Neural cell (in vitro differentiated cells): ENCODE measurements at regions not wholly inside any gene's neighbourhood (a gene's known extent, or its start where the extent isn't known, plus 50 kb on each side); places are given as distances from the start of the nearest gene placed in this dataset.

Experiments used
- H2AFZ ChIP-seq: fragments of 200-600, 300-800 bp; sonication (generic), shearing (Covaris generic); 2 replicates; pipeline ENCODE4 v1.6.0; 2014; ENCODE audit warnings: low read depth, mild to moderate bottlenecking, antibody characterized with exemption, low read length, moderate library complexity
- H3F3A ChIP-seq: fragments of 200-600 bp; shearing (Covaris generic); 2 replicates; pipeline ENCODE4 v1.6.1; 2016; ENCODE audit warnings: mild to moderate bottlenecking, moderate library complexity, mixed read lengths, antibody characterized with exemption, low read length; ENCODE audit not compliant: insufficient read depth, poor library complexity, severe bottlenecking
- H3K27ac ChIP-seq: fragments of 200-600, 300-800 bp; sonication (generic), shearing (Covaris generic); 2 replicates; pipeline ENCODE4 v1.5.1; 2014; ENCODE audit warnings: mild to moderate bottlenecking, low read length, moderate library complexity
- H3K27me3 ChIP-seq: fragments of 300-800, 200-600 bp; sonication (generic), shearing (Covaris generic); 2 replicates; pipeline ENCODE4 v1.6.0; 2014; ENCODE audit warnings: mild to moderate bottlenecking, low read depth, low read length, moderate library complexity; ENCODE audit not compliant: insufficient read depth
- H3K36me3 ChIP-seq: fragments of 300-800, 200-600 bp; sonication (generic), shearing (Covaris generic); 2 replicates; pipeline ENCODE4 v1.5.1; 2014; ENCODE audit warnings: mild to moderate bottlenecking, antibody characterized with exemption, low read length, moderate library complexity; ENCODE audit not compliant: insufficient read depth
- H3K4me2 ChIP-seq: fragments of 300-800, 200-600 bp; sonication (generic), shearing (Covaris generic); 2 replicates; pipeline ENCODE4 v1.6.0; 2014; ENCODE audit warnings: mild to moderate bottlenecking, low read length
- H3K4me3 ChIP-seq: fragments of 300-800, 200-600 bp; sonication (generic), shearing (Covaris generic); 2 replicates; pipeline ENCODE4 v1.5.1; 2014; ENCODE audit warnings: mild to moderate bottlenecking, low read length, moderate library complexity
- H3K79me2 ChIP-seq: fragments of 200-600 bp; shearing (Covaris generic); replicated peaks from 2 replicates; pipeline ENCODE4 v1.6.0; 2014; ENCODE audit warnings: mild to moderate bottlenecking, low read length, moderate library complexity; ENCODE audit not compliant: insufficient read depth
- H3K9ac ChIP-seq: fragments of 300-800, 200-600 bp; sonication (generic), shearing (Covaris generic); 2 replicates; pipeline ENCODE4 v1.6.1; 2016; ENCODE audit warnings: mild to moderate bottlenecking, low read length, mixed read lengths
- H3K9me2 ChIP-seq: fragments of 200-600 bp; shearing (Covaris generic); 2 replicates; pipeline ENCODE4 v1.6.1; 2016; ENCODE audit warnings: mild to moderate bottlenecking, low read length, mixed read lengths; ENCODE audit not compliant: insufficient read depth
- H3K9me3 ChIP-seq: fragments of 200-600, 300-800 bp; sonication (generic), shearing (Covaris generic); 2 replicates; pipeline ENCODE4 v1.6.1; 2016; ENCODE audit warnings: mild to moderate bottlenecking, mixed run types, low read length, moderate library complexity, mixed read lengths
- H4K20me1 ChIP-seq: fragments of 200-600 bp; shearing (Covaris generic); 2 replicates; pipeline ENCODE4 v1.6.1; 2016; ENCODE audit warnings: mild to moderate bottlenecking, mixed run types; ENCODE audit not compliant: insufficient read depth
- EP300 ChIP-seq: fragments of 450-650 bp; conservative IDR thresholded peaks from 2 replicates; pipeline ENCODE4 v1.6.1; 2014; ENCODE audit warnings: antibody characterized with exemption, mild to moderate bottlenecking, moderate library complexity; ENCODE audit not compliant: poor library complexity, severe bottlenecking
- EZH2 ChIP-seq: fragments of 200-600, 300-800 bp; shearing (Covaris generic), sonication (generic); IDR thresholded peaks from 2 replicates; pipeline ENCODE4 v1.6.1; 2014; ENCODE audit warnings: antibody characterized with exemption, low read length, borderline replicate concordance, mild to moderate bottlenecking; ENCODE audit not compliant: insufficient read depth, poor library complexity, severe bottlenecking
- MXI1 ChIP-seq: fragments of 450-650 bp; conservative IDR thresholded peaks from 2 replicates; pipeline ENCODE4 v1.6.1; 2014; ENCODE audit warnings: antibody characterized with exemption, mild to moderate bottlenecking; ENCODE audit not compliant: poor library complexity, severe bottlenecking
- POLR2AphosphoS5 ChIP-seq: IDR thresholded peaks from 2 replicates; pipeline ENCODE4 v1.6.1; 2012
- RAD21 ChIP-seq: fragments of 450-650 bp; conservative IDR thresholded peaks from 2 replicates; pipeline ENCODE4 v1.6.1; 2014; ENCODE audit warnings: antibody characterized with exemption, mild to moderate bottlenecking, moderate library complexity
- SMC3 ChIP-seq: fragments of 450-650 bp; conservative IDR thresholded peaks from 2 replicates; pipeline ENCODE4 v1.6.1; 2014; ENCODE audit warnings: antibody characterized with exemption, mild to moderate bottlenecking, moderate library complexity; ENCODE audit not compliant: poor library complexity
- TAF1 ChIP-seq: IDR thresholded peaks from 2 replicates; pipeline ENCODE4 v1.6.1; 2012; ENCODE audit warnings: low read depth
- TF ChIP-seq, protein P1 (sequence below): IDR thresholded peaks from 2 replicates; pipeline ENCODE4 v1.6.1; 2012; ENCODE audit warnings: borderline replicate concordance
- TF ChIP-seq, protein P2 (sequence below): fragments of 450-650 bp; IDR thresholded peaks from 2 replicates; pipeline ENCODE4 v1.5.1; 2014; ENCODE audit warnings: antibody characterized with exemption, mild to moderate bottlenecking, moderate library complexity; ENCODE audit not compliant: poor library complexity, severe bottlenecking

DNA sequence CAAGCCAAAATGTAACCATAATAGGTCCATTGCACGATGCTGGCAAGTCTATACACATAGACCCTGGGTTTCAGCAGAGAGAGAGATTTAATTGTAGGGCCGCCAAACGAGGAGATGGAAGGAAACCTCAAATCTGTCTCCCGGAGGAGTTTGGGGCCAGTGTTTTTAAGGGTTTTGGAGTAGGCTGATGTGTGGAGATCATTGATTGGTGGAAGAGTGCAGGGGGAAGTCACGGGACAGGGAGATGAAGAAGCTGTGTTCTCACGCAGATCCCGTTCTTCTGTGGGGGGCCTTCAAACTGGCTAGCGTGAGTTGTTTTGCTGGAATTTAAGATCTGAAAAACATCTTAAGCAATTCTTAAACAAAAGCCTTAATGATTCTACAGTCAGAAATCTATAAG, 84.8 kb downstream of the KATNIP start:
- TF ChIP-seq RAD21 (no peak), MXI1 (no peak), SMC3 (no peak), EP300 (no peak), POLR2AphosphoS5 (no peak), EZH2 (no peak)
- TF ChIP-seq, protein P1, sequence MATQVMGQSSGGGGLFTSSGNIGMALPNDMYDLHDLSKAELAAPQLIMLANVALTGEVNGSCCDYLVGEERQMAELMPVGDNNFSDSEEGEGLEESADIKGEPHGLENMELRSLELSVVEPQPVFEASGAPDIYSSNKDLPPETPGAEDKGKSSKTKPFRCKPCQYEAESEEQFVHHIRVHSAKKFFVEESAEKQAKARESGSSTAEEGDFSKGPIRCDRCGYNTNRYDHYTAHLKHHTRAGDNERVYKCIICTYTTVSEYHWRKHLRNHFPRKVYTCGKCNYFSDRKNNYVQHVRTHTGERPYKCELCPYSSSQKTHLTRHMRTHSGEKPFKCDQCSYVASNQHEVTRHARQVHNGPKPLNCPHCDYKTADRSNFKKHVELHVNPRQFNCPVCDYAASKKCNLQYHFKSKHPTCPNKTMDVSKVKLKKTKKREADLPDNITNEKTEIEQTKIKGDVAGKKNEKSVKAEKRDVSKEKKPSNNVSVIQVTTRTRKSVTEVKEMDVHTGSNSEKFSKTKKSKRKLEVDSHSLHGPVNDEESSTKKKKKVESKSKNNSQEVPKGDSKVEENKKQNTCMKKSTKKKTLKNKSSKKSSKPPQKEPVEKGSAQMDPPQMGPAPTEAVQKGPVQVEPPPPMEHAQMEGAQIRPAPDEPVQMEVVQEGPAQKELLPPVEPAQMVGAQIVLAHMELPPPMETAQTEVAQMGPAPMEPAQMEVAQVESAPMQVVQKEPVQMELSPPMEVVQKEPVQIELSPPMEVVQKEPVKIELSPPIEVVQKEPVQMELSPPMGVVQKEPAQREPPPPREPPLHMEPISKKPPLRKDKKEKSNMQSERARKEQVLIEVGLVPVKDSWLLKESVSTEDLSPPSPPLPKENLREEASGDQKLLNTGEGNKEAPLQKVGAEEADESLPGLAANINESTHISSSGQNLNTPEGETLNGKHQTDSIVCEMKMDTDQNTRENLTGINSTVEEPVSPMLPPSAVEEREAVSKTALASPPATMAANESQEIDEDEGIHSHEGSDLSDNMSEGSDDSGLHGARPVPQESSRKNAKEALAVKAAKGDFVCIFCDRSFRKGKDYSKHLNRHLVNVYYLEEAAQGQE: no peak
- no peaks in the 10 kb centered on the region for H3K27me3 ChIP-seq
- no peak overlapping the region for H3K9ac ChIP-seq
- H2AFZ ChIP-seq: no peak overlapping the region
- no peak overlapping the region for H3K4me2 ChIP-seq
- H3K4me3 ChIP-seq: no peak overlapping the region
- H4K20me1 ChIP-seq: no peaks in the 10 kb centered on the region
- no peaks in the 10 kb centered on the region for H3K79me2 ChIP-seq
- H3K9me2 ChIP-seq: no peaks in the 10 kb centered on the region
- H3K36me3 ChIP-seq: no peaks in the 10 kb centered on the region
- H3F3A ChIP-seq: no peaks in the 10 kb centered on the region
- H3K9me3 ChIP-seq: no peaks in the 10 kb centered on the region
- no peak overlapping the region for H3K27ac ChIP-seq

DNA sequence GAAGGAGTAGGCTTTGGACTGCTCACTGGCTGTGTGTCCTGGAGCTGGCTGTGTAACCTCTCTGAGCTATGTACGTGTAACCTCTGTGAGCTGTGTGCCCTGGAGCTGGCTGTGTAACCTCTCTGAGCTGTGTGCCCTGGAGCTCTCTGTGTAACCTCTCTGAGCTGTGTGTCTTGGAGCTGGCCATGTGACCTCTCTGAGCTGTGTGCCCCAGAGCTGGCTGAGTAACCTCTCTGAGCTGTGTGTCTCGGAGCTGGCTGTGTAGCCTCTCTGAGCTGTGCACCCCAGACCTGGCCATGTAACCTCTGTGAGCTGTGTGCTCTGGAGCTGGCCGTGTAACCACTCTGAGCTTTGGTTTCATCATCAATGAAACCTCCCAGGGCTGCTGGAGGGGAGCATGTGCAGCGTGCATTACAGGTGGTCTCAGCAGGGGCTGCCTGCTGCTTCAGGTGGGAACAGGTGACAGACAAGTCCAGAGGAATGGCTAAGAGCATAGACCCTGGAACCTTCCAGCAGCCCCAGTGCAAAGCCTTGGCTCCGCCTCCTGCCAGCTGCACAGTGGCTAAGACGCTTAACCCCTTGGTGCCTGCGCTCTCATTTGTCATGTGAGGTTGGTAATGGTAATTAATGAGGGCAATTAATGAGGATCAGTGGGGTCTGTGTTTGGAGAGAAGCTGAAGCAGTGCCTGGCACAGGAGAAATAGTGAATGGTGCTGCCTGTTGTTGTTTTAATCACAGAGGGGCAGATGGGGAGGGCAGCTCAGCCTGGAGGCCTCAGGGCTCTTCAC, 86.7 kb downstream of the KATNIP start:
- Histone ChIP-seq H3K79me2 (no peaks in the 10 kb centered on the region), H3K9me3 (no peaks in the 10 kb centered on the region), H3K4me2 (no peak overlapping the region), H2AFZ (no peak overlapping the region), H3K27me3 (no peaks in the 10 kb centered on the region), H3K27ac (no peak overlapping the region), H3K9me2 (no peaks in the 10 kb centered on the region), H3F3A (no peaks in the 10 kb centered on the region), H3K36me3 (no peaks in the 10 kb centered on the region), H3K4me3 (no peak overlapping the region), H4K20me1 (no peaks in the 10 kb centered on the region), H3K9ac (no peak overlapping the region)
- TF ChIP-seq RAD21: no peak
- TF ChIP-seq, protein P1: no peak
- TF ChIP-seq EP300: no peak
- TF ChIP-seq, protein P2, sequence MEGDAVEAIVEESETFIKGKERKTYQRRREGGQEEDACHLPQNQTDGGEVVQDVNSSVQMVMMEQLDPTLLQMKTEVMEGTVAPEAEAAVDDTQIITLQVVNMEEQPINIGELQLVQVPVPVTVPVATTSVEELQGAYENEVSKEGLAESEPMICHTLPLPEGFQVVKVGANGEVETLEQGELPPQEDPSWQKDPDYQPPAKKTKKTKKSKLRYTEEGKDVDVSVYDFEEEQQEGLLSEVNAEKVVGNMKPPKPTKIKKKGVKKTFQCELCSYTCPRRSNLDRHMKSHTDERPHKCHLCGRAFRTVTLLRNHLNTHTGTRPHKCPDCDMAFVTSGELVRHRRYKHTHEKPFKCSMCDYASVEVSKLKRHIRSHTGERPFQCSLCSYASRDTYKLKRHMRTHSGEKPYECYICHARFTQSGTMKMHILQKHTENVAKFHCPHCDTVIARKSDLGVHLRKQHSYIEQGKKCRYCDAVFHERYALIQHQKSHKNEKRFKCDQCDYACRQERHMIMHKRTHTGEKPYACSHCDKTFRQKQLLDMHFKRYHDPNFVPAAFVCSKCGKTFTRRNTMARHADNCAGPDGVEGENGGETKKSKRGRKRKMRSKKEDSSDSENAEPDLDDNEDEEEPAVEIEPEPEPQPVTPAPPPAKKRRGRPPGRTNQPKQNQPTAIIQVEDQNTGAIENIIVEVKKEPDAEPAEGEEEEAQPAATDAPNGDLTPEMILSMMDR: no peak
- no peak for TF ChIP-seq MXI1
- TF ChIP-seq TAF1: no peak
